NB4 (cell line): ENCODE measurements at regions not wholly inside any gene's neighbourhood (a gene's known extent, or its start where the extent isn't known, plus 50 kb on each side); places are given as distances from the start of the nearest gene placed in this dataset.

Source experiments
- CTCF ChIP-seq: IDR thresholded peaks from one replicate; pipeline ENCODE4 v1.5.1; 2012; ENCODE audit warnings: low read depth, low read length
- MYC ChIP-seq: IDR thresholded peaks from 2 replicates; pipeline ENCODE4 v1.6.1; 2011; ENCODE audit warnings: low read depth, low read length
- POLR2A ChIP-seq: IDR thresholded peaks from 2 replicates; pipeline ENCODE4 v1.6.1; 2011; ENCODE audit warnings: mild to moderate bottlenecking; ENCODE audit not compliant: insufficient read length; ENCODE audit errors: extremely low read depth

GRCh38 chr5:156272139-156272538 lies 54.8 kb upstream of the SGCD start:
- TF ChIP-seq CTCF (no peak), POLR2A (no peak), MYC (no peak)
